Hematopoietic multipotent progenitor cell treated with erythropoietin and hydrocortisone succinate and interleukin-3 and kit ligand, for 17 days (in vitro differentiated cells): ENCODE measurements at regions not wholly inside any gene's neighbourhood (a gene's known extent, or its start where the extent isn't known, plus 50 kb on each side); places are given as distances from the start of the nearest gene placed in this dataset.

ENCODE experiments used
- DNase-seq: peaks from one replicate; pipeline ENCODE4 v3.0.0-alpha.2; 2015; ENCODE audit warnings: low spot score

GRCh38 chr3:95965704-95966336, 848.6 kb upstream of the EPHA6 start:
- DNase-seq = no peak

DNA sequence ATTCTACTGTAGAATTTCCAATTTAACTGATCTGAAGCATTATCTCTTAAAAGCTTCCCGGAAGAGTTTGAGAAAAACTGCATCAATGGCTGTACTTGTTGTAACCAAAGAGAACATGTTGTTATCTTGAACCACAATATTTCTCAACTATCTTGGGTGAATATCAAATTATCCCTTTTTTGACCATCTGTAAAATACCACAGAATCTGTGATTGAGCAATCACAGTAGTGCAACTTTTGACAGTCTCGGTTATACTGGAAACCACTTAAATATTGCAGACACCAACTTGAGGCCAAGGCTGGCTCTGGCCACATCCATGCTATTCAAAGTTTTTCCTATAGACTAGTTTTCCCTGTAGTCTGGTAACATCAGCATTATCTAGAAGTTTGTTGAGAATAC, 842.8 kb upstream of the EPHA6 start:
- DNase-seq = no peak

DNA sequence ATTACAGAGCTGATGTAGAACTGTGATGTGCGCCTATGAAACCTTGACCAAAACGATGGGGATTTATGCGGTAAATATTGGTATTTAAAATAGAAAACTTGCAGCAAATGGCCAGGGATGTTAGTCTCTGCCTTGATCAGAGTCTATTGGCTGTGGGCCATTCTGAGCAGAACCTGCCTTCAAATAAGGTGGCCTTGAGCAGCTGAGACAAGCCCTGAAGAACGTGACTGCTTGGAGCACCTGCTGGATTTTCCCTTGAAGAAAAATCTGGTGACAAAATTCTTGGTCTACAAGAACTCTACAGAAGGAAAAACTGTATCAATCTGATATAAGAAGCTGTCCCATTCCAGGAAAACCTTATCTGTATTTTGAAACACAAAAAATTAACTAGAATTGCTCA, 820.1 kb upstream of the EPHA6 start:
- DNase-seq = no peak

DNA sequence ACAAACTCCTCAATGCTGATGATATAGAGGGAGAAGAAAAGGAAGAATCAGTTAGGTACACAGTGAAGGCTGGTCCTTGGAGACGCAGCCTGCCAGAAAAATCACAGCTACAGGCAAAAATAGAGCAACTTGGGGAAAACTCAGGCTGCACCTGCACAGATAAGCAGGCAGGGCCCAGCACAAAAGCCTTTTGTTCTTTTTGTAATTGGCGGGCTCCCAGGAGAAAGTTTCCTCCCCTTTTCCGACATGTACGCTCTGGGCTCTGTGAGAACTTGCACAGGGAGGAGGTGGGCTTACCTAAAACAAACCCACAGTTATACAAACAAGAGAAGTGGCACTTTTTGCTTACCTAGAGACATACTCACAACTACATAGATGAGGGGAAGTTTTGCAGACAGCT, 813.4 kb upstream of the EPHA6 start:
- DNase-seq = no peak

- DNase-seq = no peak
Measured at GRCh38 chr3:96007650-96008195, 806.7 kb upstream of the EPHA6 start.

GRCh38 chr3:96012939-96013338, 801.5 kb upstream of the EPHA6 start:
- no peak for DNase-seq

DNA sequence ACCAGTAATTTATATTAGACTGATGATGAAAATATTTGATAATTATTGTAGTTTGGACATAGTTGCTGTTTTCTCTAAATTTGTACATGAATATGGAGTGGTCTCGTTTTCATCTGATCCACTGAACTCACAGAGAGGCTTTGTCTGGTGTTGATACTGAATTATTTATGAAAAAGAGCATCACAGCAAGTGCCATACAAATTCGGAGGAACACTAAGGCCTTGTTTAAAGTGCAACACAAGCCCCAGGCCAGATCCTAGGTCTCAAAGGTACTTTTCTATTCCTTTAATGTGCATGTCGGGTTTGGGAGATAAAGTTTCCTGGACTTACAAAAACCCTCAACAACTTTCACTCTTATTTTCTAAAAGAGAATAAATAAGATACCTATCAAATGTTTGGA, 796.8 kb upstream of the EPHA6 start:
- no peak for DNase-seq

DNA sequence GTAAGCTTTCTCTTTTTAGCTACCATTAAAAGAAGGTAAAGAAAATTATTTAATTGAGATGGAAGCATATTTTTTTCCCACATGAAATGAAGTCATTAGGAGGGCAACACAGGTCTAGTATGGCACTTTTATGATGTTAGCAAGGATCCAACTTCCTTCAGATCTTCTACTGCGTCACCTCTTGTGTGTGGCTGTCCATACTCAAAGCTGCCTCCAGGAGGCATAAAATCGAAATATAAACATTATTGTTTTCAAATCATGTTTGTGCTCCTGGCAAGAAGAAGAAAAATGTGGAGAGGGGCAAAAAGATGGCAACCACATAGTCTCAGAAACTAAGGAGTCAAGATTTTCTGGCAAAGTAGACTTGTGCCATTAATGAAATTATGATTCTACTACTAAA, 791.7 kb upstream of the EPHA6 start:
- no peak for DNase-seq

GRCh38 chr3:96027718-96028117, 786.7 kb upstream of the EPHA6 start:
- DNase-seq = no peak

GRCh38 chr3:96039632-96040031, 774.8 kb upstream of the EPHA6 start:
- DNase-seq = no peak

- no peak for DNase-seq
Measured at GRCh38 chr3:96059301-96059700, 755.1 kb upstream of the EPHA6 start.

DNA sequence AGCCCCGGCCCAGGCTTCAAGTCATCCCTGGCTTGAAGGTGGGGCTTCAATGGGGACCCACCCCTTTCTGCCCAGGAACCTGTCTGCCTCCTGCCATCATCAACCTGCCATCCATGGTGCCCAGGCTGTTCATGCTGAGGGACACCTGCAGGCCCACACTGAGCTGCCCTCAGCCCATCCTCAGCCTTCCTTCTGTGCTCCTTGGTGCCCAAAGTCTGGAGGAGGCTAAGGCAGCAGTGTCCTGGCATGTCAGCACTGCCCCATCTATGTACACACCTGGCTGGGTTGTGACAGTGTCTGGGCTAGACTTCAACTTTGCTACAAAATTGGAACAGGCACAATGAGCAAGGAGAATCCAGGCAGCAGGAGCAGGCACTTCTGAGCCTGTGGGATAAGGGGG, 745.3 kb upstream of the EPHA6 start:
- no peak for DNase-seq

- no peak for DNase-seq
Measured at GRCh38 chr3:96070678-96071077, 743.7 kb upstream of the EPHA6 start.

GRCh38 chr3:96071097-96071496, 743.3 kb upstream of the EPHA6 start:
- DNase-seq = no peak

DNA sequence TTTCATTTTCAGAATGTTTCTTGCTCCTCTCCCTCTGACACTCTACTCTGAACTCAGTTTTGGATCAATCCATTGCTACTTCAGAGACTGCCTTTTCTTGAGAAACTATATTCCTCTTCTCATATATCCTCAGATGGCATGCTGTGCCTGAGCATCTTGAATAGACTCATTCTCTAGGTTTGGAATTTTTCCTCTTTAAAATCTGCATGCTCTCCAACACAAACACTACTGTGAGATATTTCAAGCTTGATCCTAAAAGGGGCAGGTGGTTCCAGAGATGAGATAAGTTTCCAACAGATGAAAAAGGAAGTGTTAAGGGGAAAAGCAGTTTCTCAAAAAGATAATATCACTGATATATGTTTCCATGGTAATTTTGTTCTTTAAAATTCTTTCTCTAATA, 742.2 kb upstream of the EPHA6 start:
- DNase-seq = no peak

DNA sequence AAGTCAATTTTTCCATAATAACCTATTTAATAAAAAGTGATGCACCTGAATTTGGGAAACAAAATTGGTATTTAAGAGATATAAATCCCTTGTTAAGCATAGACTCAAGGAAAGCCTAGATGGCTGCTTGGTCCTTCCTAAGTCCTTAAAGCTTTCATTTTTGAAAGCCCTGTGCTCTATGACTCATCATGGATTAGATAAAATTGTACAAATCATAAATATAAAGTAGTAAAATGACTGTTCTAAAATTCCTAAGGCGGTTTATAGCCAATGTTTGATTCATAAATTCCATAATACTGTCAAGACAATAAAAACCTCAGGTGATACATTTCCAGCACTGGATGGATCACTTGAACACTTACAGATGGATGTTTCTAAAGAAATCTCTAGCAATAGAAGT, 730.8 kb upstream of the EPHA6 start:
- no peak for DNase-seq

- no peak for DNase-seq
Measured at GRCh38 chr3:96086018-96086417, 728.4 kb upstream of the EPHA6 start.

GRCh38 chr3:96101006-96101560, 713.3 kb upstream of the EPHA6 start:
- DNase-seq = no peak

GRCh38 chr3:96106701-96107100, 707.7 kb upstream of the EPHA6 start:
- DNase-seq = no peak
